ENCODE measurements at regions not wholly inside any gene's neighbourhood (a gene's known extent, or its start where the extent isn't known, plus 50 kb on each side); places are given as distances from the start of the nearest gene placed in this dataset.

DNA sequence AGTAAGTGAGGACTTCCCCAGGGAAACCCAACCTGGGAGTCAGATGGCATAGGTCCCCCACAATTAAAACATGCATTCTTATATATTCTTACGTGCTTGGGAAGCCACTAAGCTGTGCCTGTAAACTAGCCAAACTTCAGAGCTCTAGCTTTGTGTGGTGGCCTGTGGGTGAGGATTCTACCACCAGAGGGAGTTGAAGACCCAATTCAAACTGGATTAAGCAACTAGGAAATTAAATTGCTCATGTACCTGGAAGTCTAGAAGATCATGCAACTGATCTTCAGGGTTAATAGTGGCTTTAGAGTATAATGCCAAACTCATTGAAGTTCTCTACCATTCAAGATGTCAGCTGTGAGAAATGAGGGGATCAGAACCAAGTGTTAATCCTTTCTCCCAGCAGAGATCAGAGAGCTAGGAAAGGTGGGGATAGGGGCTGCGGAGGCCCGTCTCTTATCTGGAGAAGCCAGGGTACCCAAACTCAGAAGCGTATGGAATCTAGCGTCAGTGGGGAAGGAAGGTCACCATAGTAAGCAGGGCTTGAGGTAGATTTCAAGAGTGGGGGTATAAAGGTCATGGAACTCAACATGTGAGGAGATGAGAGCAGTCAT lies 53.2 kb upstream of the CCDC85A start:
- TF ChIP-seq POLR2A (IDR thresholded peaks at IDR 0.05) = no peak
- peak in 2 of 3 experiments; percentile 27 to 41 for TF ChIP-seq CTCF (IDR thresholded peaks at IDR 0.05)

All from testis (tissue), 2 donors.